ENCODE measurements at regions not wholly inside any gene's neighbourhood (a gene's known extent, or its start where the extent isn't known, plus 50 kb on each side); places are given as distances from the start of the nearest gene placed in this dataset.

- TF ChIP-seq CTCF (IDR thresholded peaks at IDR 0.05; ENCODE audit: insufficient read depth, low read depth, low read length) (no peak), EZH2 (IDR thresholded peaks at IDR 0.05; ENCODE audit: insufficient read depth, low read length) (no peak)
Measured at GRCh38 chr7:118045629-118046028, 138.3 kb upstream of the LSM8 start.

Data from astrocyte (in vitro differentiated cells and primary cell).